ENCODE measurements at regions not wholly inside any gene's neighbourhood (a gene's known extent, or its start where the extent isn't known, plus 50 kb on each side); places are given as distances from the start of the nearest gene placed in this dataset.
"Not testable (repeated sequence)": the region's sequence is repeated elsewhere in the genome, so short reads cannot be mapped to it uniquely, and the experiment has no call there.

DNA sequence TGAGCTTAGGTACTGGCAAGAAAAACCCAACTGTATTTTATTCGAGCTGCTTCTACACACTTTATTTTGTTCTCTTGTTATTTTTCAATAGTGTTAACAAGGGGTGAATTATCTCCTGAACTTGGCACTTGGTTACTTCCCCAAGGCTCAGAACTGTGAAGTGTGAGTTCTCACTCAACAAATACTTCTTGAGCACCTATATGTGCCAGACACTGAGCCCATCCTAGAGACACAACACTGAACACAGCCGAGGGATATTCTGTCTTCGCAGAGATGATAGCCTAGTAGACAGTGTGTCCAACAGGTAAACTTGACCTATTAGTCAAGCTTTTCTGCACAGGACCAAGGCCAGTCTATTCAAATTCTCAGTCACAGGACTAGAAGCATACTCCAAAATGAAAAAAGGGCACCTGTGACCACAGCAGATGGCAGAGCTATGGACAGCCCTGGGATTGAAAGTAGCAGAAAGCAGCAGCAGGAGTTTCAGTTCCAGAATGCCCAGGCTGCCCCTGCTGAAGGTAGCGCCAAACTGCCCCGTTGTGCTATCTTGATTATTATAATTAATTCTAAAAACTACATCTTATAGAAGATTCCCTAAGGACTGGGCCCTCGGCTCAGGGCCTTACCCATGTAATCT, 77.8 kb upstream of the TAB2 start:
- H3K27ac ChIP-seq: no peak overlapping the region
- no peak for TF ChIP-seq ZFX (IDR thresholded peaks at IDR 0.05; ENCODE audit: borderline replicate concordance)
- TF ChIP-seq, protein P1, sequence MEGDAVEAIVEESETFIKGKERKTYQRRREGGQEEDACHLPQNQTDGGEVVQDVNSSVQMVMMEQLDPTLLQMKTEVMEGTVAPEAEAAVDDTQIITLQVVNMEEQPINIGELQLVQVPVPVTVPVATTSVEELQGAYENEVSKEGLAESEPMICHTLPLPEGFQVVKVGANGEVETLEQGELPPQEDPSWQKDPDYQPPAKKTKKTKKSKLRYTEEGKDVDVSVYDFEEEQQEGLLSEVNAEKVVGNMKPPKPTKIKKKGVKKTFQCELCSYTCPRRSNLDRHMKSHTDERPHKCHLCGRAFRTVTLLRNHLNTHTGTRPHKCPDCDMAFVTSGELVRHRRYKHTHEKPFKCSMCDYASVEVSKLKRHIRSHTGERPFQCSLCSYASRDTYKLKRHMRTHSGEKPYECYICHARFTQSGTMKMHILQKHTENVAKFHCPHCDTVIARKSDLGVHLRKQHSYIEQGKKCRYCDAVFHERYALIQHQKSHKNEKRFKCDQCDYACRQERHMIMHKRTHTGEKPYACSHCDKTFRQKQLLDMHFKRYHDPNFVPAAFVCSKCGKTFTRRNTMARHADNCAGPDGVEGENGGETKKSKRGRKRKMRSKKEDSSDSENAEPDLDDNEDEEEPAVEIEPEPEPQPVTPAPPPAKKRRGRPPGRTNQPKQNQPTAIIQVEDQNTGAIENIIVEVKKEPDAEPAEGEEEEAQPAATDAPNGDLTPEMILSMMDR (IDR thresholded peaks at IDR 0.05): no peak

GRCh38 chr6:149242883-149243282, 74.6 kb upstream of the TAB2 start:
- TF ChIP-seq, protein P1 (IDR thresholded peaks at IDR 0.05): no peak
- no peak for TF ChIP-seq ZFX (IDR thresholded peaks at IDR 0.05; ENCODE audit: borderline replicate concordance)
- no peak overlapping the region for H3K27ac ChIP-seq

- no peak overlapping the region for H3K27ac ChIP-seq
- TF ChIP-seq, protein P1 (IDR thresholded peaks at IDR 0.05): no peak
- TF ChIP-seq ZFX (IDR thresholded peaks at IDR 0.05; ENCODE audit: borderline replicate concordance): no peak
These were observed 73.4 kb upstream of the TAB2 start for GRCh38 chr6:149244105-149244504.

GRCh38 chr6:149246691-149247384, 70.7 kb upstream of the TAB2 start:
- no peak for TF ChIP-seq ZFX (IDR thresholded peaks at IDR 0.05; ENCODE audit: borderline replicate concordance)
- TF ChIP-seq, protein P1 (IDR thresholded peaks at IDR 0.05): no peak
- H3K27ac ChIP-seq: no peak overlapping the region

GRCh38 chr6:149247385-149247763, 70.1 kb upstream of the TAB2 start:
- H3K27ac ChIP-seq: no peak overlapping the region
- TF ChIP-seq, protein P1 (IDR thresholded peaks at IDR 0.05): no peak
- TF ChIP-seq ZFX (IDR thresholded peaks at IDR 0.05; ENCODE audit: borderline replicate concordance): no peak

GRCh38 chr6:149248263-149248662, 69.2 kb upstream of the TAB2 start:
- not testable (repeated sequence) for H3K27ac ChIP-seq

DNA sequence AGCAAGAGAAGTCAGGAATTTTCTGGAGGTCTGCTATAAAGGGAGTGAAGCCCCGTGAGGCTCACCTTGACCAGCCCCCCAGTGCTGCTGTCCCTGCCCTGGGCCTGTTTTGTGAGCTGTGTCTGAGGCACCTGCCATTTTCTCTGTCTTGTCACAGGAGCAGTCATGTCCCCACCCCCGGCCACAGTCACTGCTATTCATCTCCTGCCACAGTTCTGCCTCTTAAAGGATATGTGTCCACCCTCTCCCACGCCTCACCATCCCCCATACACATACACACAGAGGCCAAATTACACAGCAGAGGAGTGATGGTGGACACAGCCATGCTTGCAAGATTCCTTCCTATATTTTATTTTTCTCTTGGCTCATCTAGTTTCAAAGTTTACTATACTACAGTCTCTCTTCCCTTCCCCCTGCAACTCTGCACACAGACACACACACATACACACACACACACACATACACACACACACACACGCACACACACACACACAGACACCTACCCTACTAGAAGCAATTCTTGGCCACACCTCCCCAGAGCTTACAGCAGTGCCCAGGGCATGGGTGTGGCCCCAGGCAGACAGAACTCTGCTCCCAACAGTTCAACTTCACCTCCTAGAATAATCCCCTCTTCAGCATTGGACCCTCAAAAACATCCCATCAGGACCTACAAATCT, 68.7 kb upstream of the TAB2 start:
- no peak overlapping the region for H3K27ac ChIP-seq
- TF ChIP-seq ZFX (IDR thresholded peaks at IDR 0.05; ENCODE audit: borderline replicate concordance): no peak
- TF ChIP-seq, protein P1 (IDR thresholded peaks at IDR 0.05): no peak
